Activated naive CD4-positive, alpha-beta T cell treated with anti-CD3 and anti-CD28 coated beads for 36 hours (primary cell): ENCODE measurements at regions not wholly inside any gene's neighbourhood (a gene's known extent, or its start where the extent isn't known, plus 50 kb on each side); places are given as distances from the start of the nearest gene placed in this dataset.
A peak's percentile ranks its signal among the peaks of the same experiment; 100 is the strongest.
"Not testable (repeated sequence)": the region's sequence is repeated elsewhere in the genome, so short reads cannot be mapped to it uniquely, and the experiment has no call there.

Source experiments
- CTCF ChIA-PET: fragments of 350-600 bp; sonication (Branson Sonifier 250); formaldehyde crosslinking; loops from one replicate; lab custom pipeline; 2021; ENCODE audit warnings: antibody characterized with exemption; lab: Charles Lee
- DNase-seq: peaks from one replicate; pipeline ENCODE4 v3.0.0-alpha.2; 2020
- H3K27ac Mint-ChIP-seq: one replicate; pipeline ENCODE4 v1.8.0; 2021; ENCODE audit warnings: mild to moderate bottlenecking, mixed read lengths
- H3K27me3 Mint-ChIP-seq: one replicate; pipeline ENCODE4 v1.8.0; 2021; ENCODE audit warnings: low read depth, mixed read lengths
- H3K36me3 Mint-ChIP-seq: one replicate; pipeline ENCODE4 v1.8.0; 2021; ENCODE audit warnings: low read depth, mixed read lengths
- H3K4me1 Mint-ChIP-seq: one replicate; pipeline ENCODE4 v1.8.0; 2021; ENCODE audit warnings: low read depth, mixed read lengths
- H3K4me3 Mint-ChIP-seq: one replicate; pipeline ENCODE4 v1.8.0; 2021; ENCODE audit warnings: mild to moderate bottlenecking, moderate library complexity, mixed read lengths
- H3K9me3 Mint-ChIP-seq: one replicate; pipeline ENCODE4 v1.8.0; 2021; ENCODE audit warnings: mixed read lengths
- intact Hi-C: fragments of 100-400 bp; cut with micrococcal nuclease; formaldehyde crosslinking; loops from one replicate; pipeline ENCODE4 v1.15.1; 2023

DNA sequence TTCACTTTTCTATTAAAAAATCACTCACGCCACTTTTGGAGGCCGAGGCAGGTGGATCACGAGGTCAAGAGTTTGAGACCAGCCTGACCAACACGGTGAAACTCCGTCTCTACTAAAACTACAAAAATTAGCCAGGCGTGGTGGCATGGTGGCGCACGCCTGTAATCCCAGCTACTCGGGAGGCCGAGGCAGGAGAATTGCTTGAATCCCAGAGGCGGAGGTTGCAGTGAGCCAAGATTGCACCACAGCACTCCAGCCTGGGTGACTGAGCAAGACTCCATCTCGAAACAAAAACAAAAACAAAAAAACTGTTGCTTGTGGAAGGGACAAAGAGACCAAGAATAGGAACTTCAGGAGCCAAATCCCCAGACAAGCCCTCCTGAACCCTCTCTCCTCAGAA is 63.7 kb downstream of the RBFOX3 start:
- H3K4me3 Mint-ChIP-seq, H3K36me3 Mint-ChIP-seq, H3K27ac Mint-ChIP-seq, DNase-seq, H3K4me1 Mint-ChIP-seq, H3K27me3 Mint-ChIP-seq, H3K9me3 Mint-ChIP-seq, intact Hi-C loops: not testable (repeated sequence)
- CTCF ChIA-PET = interaction anchor here (0.7 kb wide), 1 partner anchor 56 kb away, joined by 3 read pairs; no protein-coding TSS in a partner anchor

DNA sequence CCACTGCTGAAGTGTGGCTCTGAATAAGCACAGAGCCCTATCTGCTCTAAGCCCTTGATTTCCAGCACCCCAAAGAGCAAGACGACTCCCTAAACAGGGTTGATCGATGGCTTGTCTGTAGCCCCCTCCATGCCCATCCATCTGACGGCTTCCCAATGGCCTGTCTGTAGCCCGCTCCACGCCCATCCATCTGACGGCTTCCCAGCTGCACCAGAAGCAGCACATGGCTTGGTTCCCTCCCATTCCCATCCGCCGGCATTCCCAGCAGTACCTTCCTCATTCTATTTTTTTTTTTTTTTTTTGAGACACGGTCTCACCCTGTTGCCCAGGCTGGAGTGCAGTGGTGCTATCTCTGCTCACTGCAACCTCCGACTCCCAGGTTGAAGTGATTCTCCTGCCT is 64.5 kb downstream of the RBFOX3 start:
- DNase-seq = no peak
- intact Hi-C loops = no loop called here
- CTCF ChIA-PET = interaction anchor here (0.7 kb wide), 1 partner anchor 55 kb away, joined by 3 read pairs; no protein-coding TSS in a partner anchor
- Mint-ChIP-seq H3K27ac (no peak overlapping the region), H3K4me1 (no peaks in the 10 kb centered on the region), H3K9me3 (no peaks in the 10 kb centered on the region), H3K36me3 (no peaks in the 10 kb centered on the region), H3K27me3 (peaks cover 3% of the 10 kb centered on the region), H3K4me3 (no peak overlapping the region)

DNA sequence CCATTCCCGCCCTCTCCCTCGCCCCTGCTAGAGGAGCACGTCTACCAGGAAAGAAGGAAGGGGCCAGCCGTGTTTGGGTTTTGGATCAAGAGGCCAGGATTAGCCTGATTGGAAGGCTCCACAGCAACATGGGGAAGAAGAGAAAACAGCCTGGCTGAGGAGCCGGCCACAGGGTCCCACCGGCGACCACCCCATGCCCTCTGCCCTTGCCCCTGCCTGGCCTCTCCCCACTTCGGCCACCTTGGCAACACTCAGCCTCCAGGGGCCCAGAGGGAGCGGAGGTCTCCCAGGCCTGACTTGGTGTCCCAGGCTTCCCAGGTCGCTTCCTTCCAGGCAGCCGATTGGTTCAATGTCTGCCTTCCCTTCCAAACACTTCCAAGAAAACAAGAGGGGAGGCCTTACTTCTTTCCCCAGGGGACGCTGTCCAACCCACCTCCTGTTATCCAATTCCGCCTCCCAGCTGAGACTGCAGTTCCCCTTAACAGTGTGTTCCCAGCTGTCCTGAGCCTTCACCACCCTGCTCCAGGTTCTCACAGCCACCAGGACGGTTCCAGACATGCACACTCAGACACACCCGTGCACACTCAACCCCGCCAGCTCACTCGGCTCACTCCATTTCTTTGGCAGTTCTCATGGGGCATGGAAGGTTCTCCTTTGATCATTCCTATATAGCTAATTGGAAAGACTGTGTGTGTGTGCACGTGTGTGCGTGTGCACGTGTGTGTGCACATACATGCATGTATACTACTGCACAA is 65.4 kb downstream of the RBFOX3 start:
- Mint-ChIP-seq H3K4me1 (no peaks in the 10 kb centered on the region), H3K9me3 (no peaks in the 10 kb centered on the region), H3K36me3 (no peaks in the 10 kb centered on the region), H3K27ac (no peak overlapping the region), H3K4me3 (no peak overlapping the region), H3K27me3 (peaks cover 3% of the 10 kb centered on the region)
- DNase-seq = no peak
- intact Hi-C loops = no loop called here
- CTCF ChIA-PET = no interaction called here

DNA sequence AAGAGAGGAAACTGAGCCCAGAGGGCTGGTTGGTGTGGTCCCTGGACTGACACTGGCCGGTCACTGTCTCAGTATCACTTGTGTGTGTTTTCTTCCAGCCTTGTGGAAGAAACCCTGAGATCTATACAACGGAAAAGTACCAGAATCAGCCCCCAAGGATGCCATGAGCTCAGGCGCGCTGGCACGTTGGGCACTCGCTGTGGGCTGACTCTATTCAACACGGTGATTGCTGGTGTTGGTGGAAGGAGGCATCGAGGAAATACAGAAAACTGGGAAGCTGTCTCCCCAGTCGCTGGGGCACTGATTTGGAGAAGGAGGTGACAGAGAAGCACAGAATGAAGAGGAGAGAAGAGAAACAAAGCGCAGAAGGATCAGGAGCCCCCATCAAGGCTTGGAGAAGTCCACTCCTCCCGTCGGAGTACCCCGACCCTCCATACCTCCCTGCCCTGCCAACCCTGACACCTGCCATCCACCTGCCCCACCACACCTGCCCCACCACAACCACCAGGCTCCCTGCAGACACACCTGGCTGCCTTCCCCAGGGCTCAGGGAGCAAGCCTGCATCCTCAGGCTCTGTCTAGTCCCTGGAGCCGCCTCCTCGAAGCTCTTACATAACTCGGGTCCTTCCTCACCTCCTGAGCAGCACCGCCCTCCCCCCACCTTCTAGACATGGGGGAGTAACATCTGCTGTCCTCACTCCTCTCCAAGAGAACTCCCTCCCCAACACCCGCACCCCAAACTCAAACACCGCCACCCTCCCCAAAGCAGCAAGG is 66.5 kb downstream of the RBFOX3 start:
- H3K27me3 Mint-ChIP-seq = peaks cover 3% of the 10 kb centered on the region
- intact Hi-C loops = no loop called here
- no peaks in the 10 kb centered on the region for H3K36me3 Mint-ChIP-seq
- no peaks in the 10 kb centered on the region for H3K4me1 Mint-ChIP-seq
- no peak for DNase-seq
- peak overlapping the region; percentile 16 for H3K27ac Mint-ChIP-seq
- no peak overlapping the region for H3K4me3 Mint-ChIP-seq
- CTCF ChIA-PET = no interaction called here
- no peaks in the 10 kb centered on the region for H3K9me3 Mint-ChIP-seq

DNA sequence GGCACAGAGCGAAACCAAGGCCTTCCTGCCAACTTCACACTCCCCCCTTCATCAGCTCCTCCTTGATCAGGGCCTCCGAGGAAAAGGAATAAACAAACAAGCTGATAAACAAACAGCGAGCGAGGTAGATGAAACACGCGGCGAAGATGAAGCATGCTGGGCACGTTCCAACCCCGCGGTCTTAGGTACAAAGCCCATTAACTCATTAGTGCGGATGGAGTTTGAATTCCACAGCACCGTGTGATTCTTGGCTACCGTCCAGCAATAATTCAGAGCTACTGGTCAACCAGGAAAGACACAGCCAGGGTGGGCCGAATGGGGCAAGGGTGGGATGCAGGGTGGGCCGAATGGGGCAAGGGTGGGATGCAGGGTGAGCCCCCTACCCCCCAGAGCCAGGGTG is 67.3 kb downstream of the RBFOX3 start:
- CTCF ChIA-PET = no interaction called here
- peaks cover 3% of the 10 kb centered on the region for H3K27me3 Mint-ChIP-seq
- no peaks in the 10 kb centered on the region for H3K4me1 Mint-ChIP-seq
- H3K4me3 Mint-ChIP-seq = no peak overlapping the region
- H3K36me3 Mint-ChIP-seq = no peaks in the 10 kb centered on the region
- H3K27ac Mint-ChIP-seq = no peak overlapping the region
- DNase-seq = no peak
- no peaks in the 10 kb centered on the region for H3K9me3 Mint-ChIP-seq
- intact Hi-C loops = no loop called here

DNA sequence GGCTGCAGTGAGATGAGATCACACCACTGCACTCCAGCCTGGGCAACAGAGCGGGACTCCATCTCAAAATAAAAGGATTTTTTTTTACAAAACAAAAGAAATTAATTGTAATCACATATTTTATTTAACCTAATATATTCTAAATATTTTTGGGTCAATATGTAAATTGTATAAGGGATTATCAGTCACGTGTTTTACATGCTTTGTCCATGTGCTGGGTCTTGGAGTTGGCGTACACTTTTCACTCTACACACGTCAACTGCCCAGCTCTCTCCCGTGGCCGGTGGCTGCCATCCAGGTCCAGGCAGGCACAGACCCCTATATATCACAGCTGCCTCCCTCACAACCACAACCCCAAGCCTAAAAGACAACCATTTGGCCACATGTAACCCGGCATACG is 68.1 kb downstream of the RBFOX3 start:
- CTCF ChIA-PET = interaction anchor here (0.6 kb wide), 1 partner anchor 71 kb away, joined by 3 read pairs; no protein-coding TSS in a partner anchor
- Mint-ChIP-seq H3K27ac (no peak overlapping the region), H3K27me3 (peaks cover 3% of the 10 kb centered on the region), H3K4me1 (no peaks in the 10 kb centered on the region), H3K36me3 (no peaks in the 10 kb centered on the region), H3K4me3 (no peak overlapping the region), H3K9me3 (no peaks in the 10 kb centered on the region)
- DNase-seq = no peak
- intact Hi-C loops = no loop called here

DNA sequence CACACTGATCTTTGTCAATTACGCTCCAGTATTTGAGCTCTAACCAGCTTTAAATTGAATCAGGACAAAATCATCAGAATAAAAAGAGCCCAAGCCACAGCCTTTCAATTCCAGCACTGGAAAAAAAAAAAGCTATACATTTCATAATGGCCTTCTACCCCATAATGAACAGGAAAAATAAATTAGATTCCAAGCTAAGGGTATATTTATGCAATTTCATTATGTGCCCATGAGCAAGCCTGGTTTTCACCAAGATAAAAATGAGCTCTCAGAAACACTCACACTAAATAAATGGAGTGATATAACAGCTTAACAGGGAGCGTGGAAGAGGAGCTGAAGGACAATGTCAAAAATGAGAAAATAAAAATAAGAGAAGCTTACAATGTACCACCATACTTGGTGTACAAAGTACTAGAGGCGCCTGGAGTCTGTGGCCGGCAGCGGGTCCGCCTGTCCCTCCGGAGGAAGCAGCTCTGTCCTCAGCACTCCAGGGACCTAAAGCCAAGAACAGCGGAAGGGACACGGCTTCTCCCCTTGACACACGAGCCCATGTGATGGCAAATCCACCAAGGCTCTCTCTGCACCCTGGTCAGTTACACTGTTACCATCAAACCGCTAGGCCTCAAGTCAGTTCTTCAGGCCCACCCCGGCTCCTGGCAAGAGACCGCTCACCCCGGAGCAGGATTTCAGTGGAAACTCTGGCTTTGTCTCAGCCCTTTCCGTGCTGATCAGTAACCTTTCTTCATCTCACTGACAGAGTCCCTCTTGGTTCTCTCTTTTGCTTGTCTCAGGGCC is 69.6 kb downstream of the RBFOX3 start:
- Mint-ChIP-seq H3K4me3 (no peak overlapping the region), H3K36me3 (no peaks in the 10 kb centered on the region), H3K27me3 (peaks cover 3% of the 10 kb centered on the region), H3K4me1 (no peaks in the 10 kb centered on the region), H3K27ac (no peak overlapping the region), H3K9me3 (no peaks in the 10 kb centered on the region)
- DNase-seq = no peak
- intact Hi-C loops = no loop called here
- CTCF ChIA-PET = no interaction called here

DNA sequence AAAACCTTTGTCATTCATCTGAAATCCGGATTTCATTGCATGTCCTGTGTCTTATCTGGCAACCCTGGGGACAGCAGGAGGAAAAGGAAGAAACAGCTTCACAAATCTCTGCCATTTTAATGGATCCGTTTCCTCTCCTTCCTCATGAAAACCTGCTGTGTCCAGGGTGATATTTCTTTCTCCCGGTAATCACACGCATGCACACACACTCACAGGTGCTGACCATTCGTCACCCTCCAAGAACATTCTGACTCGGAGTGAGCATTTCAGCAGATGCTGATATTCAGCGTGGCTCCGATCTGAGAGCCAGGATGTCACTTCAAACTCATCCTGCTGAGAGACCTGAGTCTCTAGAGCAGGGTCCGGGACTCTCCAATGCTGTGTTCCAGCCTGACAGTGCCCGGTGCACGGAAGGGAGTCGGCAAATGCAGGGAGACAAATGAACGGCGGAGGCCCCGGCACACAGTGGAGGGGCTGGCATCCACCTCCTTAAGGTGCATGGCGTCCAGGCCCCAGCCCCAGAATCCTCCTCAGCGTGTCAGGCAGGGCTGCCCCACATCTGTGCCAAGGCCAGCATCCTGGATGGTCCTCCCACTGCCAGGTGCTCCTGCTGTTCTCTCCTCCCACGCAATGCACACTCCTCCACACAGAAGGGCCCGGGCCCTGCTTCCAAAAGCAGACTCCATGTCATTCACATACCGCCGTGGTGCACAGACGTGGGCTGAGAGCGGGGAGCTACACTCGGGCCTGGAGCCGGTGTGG is 70.7 kb downstream of the RBFOX3 start:
- CTCF ChIA-PET = no interaction called here
- Mint-ChIP-seq H3K36me3 (no peaks in the 10 kb centered on the region), H3K4me3 (no peak overlapping the region), H3K4me1 (no peaks in the 10 kb centered on the region), H3K27me3 (no peaks in the 10 kb centered on the region), H3K9me3 (no peaks in the 10 kb centered on the region), H3K27ac (no peak overlapping the region)
- intact Hi-C loops = no loop called here
- no peak for DNase-seq

DNA sequence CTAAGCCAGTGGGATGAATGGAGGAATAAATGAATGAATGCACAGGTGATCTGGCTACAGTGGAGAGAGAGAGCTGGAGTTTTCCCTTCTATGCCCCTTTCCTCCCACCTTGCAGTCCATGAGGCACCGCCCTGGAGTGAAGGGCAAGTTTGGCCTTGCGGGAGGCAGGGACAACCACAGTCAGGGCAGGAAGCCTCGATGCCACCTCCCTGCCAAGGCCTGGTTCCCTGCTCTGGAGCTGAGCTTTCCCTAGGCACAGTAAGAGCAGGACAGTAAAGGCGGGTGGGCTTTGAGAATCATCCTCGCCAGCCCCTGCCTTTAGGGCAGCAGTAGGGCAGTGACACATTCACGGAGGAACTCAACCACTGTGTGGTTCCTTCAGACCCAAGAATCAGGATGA is 72.6 kb downstream of the RBFOX3 start:
- Mint-ChIP-seq H3K9me3 (no peaks in the 10 kb centered on the region), H3K36me3 (no peaks in the 10 kb centered on the region), H3K4me3 (no peak overlapping the region), H3K27ac (no peak overlapping the region), H3K4me1 (no peaks in the 10 kb centered on the region), H3K27me3 (no peaks in the 10 kb centered on the region)
- DNase-seq = no peak
- CTCF ChIA-PET = no interaction called here
- intact Hi-C loops = no loop called here

DNA sequence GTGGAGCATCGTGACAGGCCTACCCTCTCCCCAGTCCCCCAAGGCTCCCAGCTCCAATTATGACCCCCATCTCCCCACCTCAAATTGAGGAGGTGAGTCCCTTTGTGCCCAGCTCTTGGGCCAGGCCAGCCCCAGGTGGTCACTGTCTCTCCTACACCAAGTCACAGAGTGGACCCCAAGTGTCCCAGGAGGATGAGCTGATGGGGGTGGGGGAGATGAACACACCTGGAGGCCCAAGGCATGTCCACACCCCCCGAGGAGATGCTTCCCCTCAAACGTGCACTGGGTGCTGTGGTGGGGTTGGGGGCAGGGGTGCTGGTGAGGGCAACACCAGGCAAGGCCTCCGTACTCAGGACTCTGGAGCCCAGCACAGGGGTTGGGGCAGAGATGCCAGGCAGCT is 73.2 kb downstream of the RBFOX3 start:
- Mint-ChIP-seq H3K27me3 (no peaks in the 10 kb centered on the region), H3K9me3 (no peaks in the 10 kb centered on the region), H3K4me1 (no peaks in the 10 kb centered on the region), H3K36me3 (no peaks in the 10 kb centered on the region), H3K4me3 (no peak overlapping the region), H3K27ac (no peak overlapping the region)
- intact Hi-C loops = no loop called here
- DNase-seq = no peak
- CTCF ChIA-PET = no interaction called here

DNA sequence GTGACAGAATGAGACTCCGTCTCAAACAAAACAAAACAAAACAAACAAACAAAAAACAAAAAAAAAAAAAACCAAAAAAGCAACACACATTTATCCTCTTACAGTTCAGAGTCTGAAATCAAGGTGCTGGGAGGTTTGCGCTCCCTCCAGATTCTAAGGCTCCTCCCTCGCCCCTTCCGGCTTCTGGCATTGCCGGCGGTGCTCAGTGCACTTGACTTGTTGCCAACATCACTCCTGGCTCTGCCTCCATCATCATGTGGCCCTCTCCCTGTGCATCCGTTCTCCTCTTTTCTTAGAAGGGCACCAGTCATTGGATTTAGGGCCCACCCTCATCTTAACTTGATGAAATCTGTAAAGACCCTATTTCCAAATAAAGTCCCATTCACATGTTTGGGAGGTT is 73.8 kb downstream of the RBFOX3 start:
- Mint-ChIP-seq H3K27ac (no peak overlapping the region), H3K9me3 (no peaks in the 10 kb centered on the region), H3K36me3 (no peaks in the 10 kb centered on the region), H3K4me3 (no peak overlapping the region), H3K27me3 (peaks cover 4% of the 10 kb centered on the region), H3K4me1 (no peaks in the 10 kb centered on the region)
- intact Hi-C loops = no loop called here
- CTCF ChIA-PET = no interaction called here
- DNase-seq = no peak
